Tongue (tissue), 1 donor: ENCODE measurements at regions not wholly inside any gene's neighbourhood (a gene's known extent, or its start where the extent isn't known, plus 50 kb on each side); places are given as distances from the start of the nearest gene placed in this dataset.
"Not testable (repeated sequence)": the region's sequence is repeated elsewhere in the genome, so short reads cannot be mapped to it uniquely, and the experiment has no call there.

Source experiments
- DNase-seq: peaks from one replicate; pipeline ENCODE4 v3.0.0-alpha.2; 2015

GRCh38 chr11:67940440-67940839 is 63.5 kb downstream of the UNC93B1 start:
- DNase-seq, result not testable (repeated sequence)

- not testable (repeated sequence) for DNase-seq
Observed at GRCh38 chr11:67938964-67939363, 64.9 kb downstream of the UNC93B1 start.

- not testable (repeated sequence) for DNase-seq
Observed at GRCh38 chr11:67938371-67938770, 65.5 kb downstream of the UNC93B1 start.

- DNase-seq, result not testable (repeated sequence)
Observed at GRCh38 chr11:67923565-67923964, 80.3 kb downstream of the UNC93B1 start.

- DNase-seq, result not testable (repeated sequence)
Observed at GRCh38 chr11:67920546-67920945, 83.4 kb downstream of the UNC93B1 start.

DNA sequence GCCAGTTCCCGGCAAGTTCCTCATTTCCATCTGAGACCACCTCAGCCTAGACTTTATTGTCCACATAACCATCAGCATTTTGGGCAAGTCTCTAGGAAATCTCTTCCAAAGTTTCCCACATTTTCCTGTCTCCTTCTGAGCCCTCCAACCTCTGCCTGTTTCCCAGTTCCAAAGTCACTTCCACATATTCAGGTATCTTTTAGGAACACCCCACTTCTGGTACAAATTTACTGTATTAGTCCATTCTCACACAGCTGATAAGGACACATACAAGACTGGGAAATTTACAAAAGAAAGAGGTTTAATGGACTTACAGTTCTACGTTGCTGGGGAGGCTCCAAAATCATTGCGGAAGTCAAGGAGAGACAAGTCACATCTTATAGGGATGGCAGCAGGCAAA is 91.7 kb downstream of the UNC93B1 start:
- DNase-seq, result not testable (repeated sequence)

GRCh38 chr11:67911211-67911610 is 92.7 kb downstream of the UNC93B1 start:
- not testable (repeated sequence) for DNase-seq

DNA sequence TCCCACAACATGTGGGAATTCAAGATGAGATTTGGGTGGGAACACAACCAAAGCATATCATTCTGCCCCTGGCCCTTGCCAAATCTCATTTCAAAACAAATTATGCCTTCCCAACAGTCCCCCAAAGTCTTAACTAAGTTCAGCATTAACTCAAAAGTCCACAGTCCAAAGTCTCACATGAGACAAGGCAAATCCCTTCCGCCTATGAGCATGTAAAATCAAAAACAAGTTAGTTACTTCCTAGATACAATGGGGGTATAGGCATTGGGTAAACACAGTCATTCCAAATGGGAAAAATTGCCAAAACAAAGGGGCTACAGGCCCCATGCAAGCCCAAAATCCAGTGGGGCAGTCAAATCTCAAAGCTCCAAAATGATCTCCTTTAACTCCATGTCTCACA is 93.1 kb downstream of the UNC93B1 start:
- DNase-seq, result not testable (repeated sequence)

- not testable (repeated sequence) for DNase-seq
Observed at GRCh38 chr11:67906969-67907368, 96.9 kb downstream of the UNC93B1 start.

DNA sequence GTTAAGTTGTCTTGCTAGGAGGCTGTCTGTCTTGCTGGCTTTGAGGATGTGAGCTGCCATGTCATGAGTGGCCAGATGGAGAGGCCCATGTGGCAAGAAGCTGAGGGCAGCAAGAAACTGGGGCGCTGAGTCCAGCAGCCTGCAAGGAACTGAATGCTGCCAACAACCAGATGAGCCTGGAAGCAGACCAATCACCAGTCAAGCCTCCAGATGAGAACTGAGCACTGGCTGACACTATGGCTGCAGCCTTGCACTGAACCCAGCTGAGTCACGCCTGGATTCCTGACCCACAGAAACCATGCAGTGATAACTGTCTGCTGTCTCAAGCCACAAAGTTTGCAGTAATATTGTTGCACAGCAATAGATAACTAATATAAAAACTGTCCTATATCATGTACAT is 104.4 kb downstream of the UNC93B1 start:
- not testable (repeated sequence) for DNase-seq

- DNase-seq, result not testable (repeated sequence)
Observed at GRCh38 chr11:67893487-67893886, 110.4 kb downstream of the UNC93B1 start.

DNA sequence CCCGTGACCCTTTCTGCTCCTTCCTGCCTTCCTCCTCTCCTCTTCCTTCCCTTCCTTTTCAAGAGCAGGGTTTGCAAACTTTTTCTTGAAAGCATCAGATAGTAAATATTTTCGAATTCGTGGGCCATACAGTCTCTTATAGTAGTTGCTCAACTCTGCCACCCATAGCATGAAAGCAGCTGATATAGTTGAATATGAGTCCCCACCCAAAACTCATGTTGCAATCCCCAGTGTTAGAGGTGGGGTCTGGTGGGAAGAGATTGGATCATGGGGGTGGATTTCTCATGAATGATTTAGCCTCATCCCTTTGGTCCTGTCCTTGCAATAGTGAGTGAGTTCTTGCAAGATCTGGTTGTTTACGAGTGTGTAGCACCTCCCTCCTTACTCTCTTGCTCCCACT is 114.3 kb downstream of the UNC93B1 start:
- not testable (repeated sequence) for DNase-seq

- DNase-seq, result not testable (repeated sequence)
Observed at GRCh38 chr11:67888056-67888455, 115.8 kb downstream of the UNC93B1 start.

- not testable (repeated sequence) for DNase-seq
Observed at GRCh38 chr11:67886672-67887071, 117.2 kb downstream of the UNC93B1 start.

DNA sequence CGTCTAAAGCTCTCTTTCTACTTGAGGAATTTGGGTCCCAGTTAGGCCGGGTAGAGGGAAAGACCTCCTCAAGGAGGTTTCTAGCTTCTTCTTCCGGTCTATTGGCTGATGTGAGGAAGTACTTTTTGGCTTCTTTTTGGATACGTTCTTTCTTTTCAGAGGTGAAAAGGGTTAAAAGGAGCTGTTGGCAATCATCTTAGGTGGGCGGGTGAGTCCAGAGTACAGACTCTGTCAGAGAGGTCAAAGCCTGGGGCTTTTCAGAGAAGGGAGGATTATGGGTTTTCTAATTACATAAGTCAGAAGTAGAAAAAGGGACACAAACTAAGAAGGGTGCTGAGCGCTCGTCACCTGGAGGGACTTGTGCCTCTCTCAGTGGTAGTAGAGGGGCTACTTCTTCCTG is 117.7 kb downstream of the UNC93B1 start:
- not testable (repeated sequence) for DNase-seq

- DNase-seq, result not testable (repeated sequence)
Observed at GRCh38 chr11:67885574-67885973, 118.3 kb downstream of the UNC93B1 start.

DNA sequence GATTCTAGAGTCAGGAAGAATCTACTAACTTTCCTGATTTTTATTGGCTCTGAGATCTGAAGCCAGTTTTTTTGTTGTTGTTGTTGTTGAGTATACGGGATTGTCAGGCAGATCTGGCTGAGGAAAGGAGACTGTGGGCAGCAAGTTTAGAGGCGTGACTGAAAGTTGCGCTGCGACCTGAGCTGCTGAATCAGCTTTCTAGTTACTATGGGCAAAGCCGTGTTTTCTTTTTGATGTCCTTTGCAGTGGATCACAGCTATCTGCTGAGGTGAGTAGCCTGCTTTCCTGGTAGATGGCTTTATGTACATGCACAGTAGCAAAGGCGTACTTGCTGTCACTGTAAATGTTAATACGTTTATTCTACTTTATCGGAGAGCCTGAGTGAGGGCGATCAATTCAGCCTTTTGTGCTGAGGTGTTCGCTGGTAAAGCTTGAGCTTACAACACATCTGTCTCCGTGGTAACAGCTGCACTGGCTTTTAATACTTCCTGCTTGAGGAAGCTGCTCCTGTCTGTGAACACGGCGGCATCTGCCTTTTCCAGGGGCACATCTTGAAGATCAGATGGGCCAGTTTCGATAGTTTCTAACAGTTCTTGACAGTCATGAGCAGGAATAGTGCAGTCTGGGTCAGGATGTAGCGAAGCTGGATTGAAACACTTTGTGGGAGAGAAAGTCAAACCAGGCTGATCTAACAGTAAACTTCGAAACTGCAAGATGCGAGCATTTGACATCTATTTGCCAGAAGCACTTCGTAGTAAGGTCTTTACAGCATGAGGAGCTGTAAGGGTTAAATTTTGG is 118.9 kb downstream of the UNC93B1 start:
- not testable (repeated sequence) for DNase-seq

GRCh38 chr11:67884073-67884757 is 119.7 kb downstream of the UNC93B1 start:
- not testable (repeated sequence) for DNase-seq

GRCh38 chr11:67882304-67882703 is 121.6 kb downstream of the UNC93B1 start:
- not testable (repeated sequence) for DNase-seq

GRCh38 chr11:67881836-67882235 is 122.1 kb downstream of the UNC93B1 start:
- DNase-seq, result not testable (repeated sequence)

DNA sequence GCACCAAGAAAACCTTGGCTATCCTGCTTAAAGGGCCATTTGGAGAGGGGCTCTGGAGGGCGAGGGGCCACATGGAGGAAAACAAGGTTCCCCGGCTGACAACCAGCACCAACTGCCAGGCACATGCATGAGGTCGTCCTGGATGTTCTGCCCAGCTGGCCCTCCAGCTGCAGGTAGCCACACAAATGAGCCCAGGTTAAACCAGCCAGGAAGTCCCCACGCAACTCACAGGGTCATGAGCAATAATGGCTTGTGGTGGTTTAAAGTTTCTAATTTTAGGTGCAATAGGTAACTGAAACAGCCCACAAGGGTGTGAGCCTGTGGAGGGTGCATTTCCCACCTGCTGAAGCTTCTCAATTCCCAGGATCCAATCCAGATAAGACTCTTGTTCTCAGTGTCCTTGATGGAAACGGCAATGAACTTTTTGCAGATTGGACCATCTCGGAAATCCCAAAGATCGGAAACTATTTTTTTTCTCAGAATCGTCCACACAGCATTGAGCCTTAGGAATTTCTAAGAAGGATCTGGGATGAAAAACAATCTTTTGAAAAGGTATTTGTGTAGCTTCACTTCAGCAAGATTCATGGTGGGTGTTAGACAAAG is 123.2 kb downstream of the UNC93B1 start:
- DNase-seq, result not testable (repeated sequence)

DNA sequence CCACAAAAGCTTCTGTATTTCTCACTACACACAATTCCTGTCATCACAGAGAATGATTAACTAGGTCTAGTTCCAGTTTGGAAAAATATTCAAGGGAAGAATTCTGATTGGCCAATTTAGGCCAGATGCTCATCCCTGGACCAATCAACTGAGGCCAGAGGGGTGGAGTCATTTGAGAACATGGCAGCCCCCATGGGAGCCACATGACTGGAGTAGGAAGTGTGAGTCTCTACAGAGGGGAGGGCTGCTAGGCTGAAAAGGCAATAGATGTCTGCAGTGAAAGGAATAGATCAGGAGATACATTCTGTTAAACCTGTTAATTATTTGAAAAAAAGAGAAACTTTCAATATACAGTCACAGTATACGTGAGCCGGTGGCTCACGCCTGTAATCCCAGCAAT is 125.2 kb downstream of the UNC93B1 start:
- not testable (repeated sequence) for DNase-seq

- DNase-seq, result not testable (repeated sequence)
Observed at GRCh38 chr11:67877316-67877715, 126.6 kb downstream of the UNC93B1 start.
